CD1c-positive myeloid dendritic cell (primary cell): ENCODE measurements at regions not wholly inside any gene's neighbourhood (a gene's known extent, or its start where the extent isn't known, plus 50 kb on each side); places are given as distances from the start of the nearest gene placed in this dataset.

Source experiments
- DNase-seq: peaks from one replicate; pipeline ENCODE4 v3.0.0-alpha.2; 2016; ENCODE audit errors: extremely low spot score

DNA sequence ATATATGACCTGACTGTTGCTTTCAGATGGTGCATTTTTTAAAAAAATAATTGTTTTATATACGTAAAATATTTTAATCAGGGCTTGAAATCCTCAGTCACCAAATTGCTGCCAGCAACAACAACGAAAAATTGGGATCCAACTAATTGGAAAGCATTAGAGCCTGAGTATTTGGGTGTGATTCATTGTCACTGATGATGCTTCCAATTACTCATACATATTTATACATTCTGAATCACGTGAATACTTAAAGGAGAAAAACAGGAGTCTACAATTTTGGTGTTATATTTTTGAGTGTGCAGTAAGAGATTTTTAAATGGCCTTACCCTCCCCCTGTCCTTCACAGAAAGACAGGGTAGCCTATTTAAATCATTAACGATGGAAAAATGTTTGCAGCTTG is 765.6 kb upstream of the TENM3 start:
- no peak for DNase-seq

- DNase-seq, result no peak
Observed at GRCh38 chr4:181478656-181479055, 764.5 kb upstream of the TENM3 start.

- DNase-seq, result no peak
Observed at GRCh38 chr4:181479141-181479540, 764.1 kb upstream of the TENM3 start.

DNA sequence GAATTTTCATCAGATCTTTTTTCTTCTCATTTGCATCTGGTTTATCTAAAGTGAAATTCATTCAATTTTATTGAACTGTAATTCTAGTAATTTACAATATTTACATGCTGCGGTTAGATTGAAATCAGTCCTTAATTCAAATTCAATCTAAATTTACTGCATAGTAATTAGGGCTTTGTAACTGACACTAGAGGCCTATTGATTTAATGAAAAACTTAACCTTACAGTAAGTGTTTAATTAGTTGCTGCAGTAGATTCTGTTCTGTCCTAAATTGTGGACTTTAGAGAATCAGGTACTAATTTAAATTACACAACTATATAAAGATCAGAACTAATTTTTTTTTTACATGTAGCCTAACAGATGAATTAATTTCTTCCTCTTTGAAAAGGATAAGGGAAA is 758.8 kb upstream of the TENM3 start:
- DNase-seq, result no peak

DNA sequence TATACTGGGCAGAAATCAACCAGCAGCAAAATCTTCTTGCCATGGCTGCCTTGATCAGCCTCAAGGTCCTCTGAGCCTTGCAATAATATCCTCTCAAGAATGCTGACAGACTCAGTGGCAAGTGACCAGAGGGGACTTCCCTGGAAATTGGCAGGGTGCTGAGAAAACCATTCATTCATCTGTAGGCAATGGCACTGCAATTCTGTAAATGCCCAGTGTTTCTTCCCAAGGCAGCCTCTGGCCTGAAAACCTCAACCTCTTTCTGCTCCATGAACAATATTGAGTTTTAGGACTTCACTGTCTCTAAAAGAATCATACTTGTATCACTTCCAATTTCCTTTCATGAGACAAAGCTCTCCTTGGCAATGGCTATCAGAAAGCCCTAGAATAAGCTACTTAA is 754.3 kb upstream of the TENM3 start:
- no peak for DNase-seq

DNA sequence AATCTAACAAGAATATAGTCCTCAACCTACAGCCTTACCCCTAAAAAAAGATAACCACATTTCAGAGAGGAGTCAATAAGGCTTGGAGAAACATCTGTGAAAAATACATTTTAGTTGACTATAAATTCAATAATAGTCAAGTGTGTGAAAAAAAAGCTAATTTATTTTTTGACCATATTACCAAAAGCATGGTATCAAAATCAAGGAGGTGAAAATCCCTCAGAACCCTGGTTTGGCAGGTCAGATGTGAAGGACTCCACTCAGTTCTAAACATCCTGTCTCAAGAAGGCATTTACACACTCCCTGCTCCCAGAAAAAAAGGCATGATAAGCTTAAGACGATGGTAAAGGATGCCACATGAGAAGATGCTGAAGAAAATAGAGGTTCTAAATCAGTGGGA is 745.1 kb upstream of the TENM3 start:
- no peak for DNase-seq

DNA sequence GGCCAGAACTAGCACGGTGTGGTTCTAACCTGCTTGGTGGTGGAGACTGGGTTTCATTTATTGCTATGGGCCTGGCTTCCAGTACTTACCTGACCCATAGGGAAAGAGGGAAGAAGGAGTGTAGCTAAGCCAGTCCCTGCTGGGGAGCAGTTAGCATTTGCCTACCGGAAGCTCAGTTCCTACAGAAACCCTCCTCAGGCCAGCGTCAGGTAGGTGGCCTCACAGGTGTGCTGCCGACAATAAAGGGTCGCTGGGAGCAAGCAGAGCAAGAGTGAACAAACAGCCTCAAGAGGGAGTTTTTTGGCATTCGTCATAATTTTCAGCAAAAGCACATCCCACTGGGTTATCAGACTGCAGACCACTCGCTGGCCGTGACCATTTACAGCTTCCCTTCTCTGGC is 740.6 kb upstream of the TENM3 start:
- DNase-seq, result no peak

GRCh38 chr4:181503687-181504390 is 739.4 kb upstream of the TENM3 start:
- no peak for DNase-seq

DNA sequence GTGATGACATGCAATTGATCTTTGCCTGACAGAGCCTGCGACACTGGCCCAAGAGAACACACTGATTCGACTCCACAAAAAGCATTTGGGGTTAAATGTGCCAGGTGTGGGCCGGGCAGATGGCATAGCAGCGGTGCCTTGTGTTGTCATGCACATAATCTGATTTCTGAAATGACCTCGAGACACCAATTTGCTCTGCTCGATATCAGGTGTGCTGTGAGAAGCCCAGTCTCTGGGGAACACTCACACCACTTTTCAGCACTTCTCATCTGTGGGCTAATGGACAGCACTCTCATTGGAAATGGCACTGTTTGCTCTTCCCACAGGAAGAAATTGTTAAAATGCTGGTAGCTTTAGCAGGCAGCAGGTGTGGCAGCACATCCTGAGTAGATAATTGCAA is 738.3 kb upstream of the TENM3 start:
- no peak for DNase-seq

DNA sequence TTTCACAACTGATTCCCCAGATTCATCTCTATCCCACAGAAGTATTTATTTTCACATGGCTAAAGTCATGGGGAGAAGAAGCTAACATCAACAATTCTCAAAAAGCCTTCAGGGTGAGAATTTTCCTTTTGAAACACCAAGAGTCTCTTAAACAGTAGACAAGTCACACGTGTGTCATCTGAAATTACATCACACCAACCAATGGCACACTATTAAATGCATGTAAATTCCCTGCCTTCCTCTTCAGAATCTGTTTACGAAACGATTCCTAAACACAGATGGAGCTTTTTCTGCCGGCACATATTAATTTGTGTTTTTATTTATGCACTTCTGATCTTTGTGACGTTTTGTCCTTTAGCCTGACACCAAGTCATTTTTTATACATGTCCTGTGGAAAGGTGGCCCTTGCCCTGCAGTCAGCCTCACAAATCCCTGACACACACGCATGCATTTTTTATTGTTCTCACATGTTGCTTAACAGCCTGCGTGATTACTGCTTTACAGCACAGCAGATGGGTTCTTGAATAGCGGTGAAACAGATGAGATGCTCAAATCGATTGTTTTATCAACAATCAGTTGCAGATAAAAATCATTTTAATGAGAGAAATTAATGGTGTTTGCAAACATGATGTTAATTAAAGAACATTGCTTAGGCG is 735.9 kb upstream of the TENM3 start:
- no peak for DNase-seq

- no peak for DNase-seq
Observed at GRCh38 chr4:181507938-181508337, 735.3 kb upstream of the TENM3 start.

DNA sequence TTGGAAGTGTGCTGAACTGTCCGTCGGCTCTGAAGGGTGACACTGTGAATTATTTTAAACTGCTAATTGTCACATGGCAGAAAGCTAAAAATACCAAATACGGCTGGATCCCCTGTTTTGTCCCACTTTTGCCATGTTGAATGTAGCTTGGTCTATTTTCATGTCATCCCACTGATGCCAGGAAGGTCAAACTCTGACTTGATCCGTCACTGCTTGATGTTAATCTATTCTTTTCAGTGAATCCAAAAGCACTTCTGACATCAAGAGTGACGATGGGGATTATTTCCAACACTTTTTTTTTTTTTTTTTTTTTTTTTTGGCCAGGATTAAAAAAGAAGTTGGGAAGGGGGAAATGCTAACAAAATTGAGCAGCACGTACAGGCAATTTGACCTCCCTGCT is 734.6 kb upstream of the TENM3 start:
- no peak for DNase-seq

- DNase-seq, result no peak
Observed at GRCh38 chr4:181509073-181509472, 734.1 kb upstream of the TENM3 start.

- no peak for DNase-seq
Observed at GRCh38 chr4:181517491-181517890, 725.7 kb upstream of the TENM3 start.

GRCh38 chr4:181520790-181521189 is 722.4 kb upstream of the TENM3 start:
- no peak for DNase-seq

GRCh38 chr4:181523973-181524372 is 719.2 kb upstream of the TENM3 start:
- no peak for DNase-seq

- DNase-seq, result no peak
Observed at GRCh38 chr4:181524499-181524898, 718.7 kb upstream of the TENM3 start.

DNA sequence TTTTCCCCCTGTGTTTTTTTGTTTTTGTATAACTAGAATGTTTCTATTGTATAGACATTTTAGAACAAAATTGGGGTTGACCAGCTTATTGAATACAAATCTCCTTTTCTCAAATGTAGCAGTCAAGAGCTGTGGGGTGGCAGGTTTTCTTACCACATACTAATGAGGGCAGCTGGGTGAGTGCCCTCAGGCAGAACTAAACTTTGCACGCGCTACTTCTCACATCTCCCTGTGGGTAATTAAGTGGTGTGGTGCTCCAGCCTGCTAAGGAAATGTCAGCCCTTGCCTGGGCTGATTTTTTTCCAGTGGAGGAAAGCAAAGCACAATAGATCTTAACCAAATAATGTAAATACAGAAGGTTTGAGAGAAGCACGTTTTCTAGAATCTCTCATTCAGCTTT is 717.6 kb upstream of the TENM3 start:
- no peak for DNase-seq

DNA sequence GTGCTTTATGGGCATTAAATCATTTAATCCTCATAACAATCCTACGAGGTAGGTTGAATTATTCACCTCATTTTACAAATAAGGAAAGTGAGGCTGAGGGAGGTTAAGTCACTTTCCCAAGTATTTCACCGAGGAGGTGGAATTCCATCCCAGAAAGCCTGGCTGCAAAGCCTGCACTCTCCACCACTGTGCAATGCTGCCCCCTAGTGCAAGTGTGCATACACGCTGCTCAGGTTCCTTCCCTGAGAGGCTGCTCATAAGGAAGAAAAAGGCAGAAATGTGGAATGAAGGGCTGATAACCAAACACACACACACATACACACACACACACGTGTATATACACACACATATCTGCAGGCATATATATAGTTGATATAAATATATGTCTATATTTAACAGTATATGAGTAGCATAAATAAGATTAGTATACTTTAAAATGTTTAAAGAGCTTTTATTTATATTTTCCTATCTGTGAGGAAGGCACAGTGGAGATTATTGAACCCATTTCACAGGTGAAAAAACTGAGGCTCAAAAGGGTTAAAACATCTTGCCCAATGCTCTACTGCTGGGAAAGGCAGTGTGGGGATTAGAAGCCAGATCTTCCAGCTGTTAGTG is 714.5 kb upstream of the TENM3 start:
- peak; percentile 29 for DNase-seq

- no peak for DNase-seq
Observed at GRCh38 chr4:181529537-181529936, 713.7 kb upstream of the TENM3 start.

DNA sequence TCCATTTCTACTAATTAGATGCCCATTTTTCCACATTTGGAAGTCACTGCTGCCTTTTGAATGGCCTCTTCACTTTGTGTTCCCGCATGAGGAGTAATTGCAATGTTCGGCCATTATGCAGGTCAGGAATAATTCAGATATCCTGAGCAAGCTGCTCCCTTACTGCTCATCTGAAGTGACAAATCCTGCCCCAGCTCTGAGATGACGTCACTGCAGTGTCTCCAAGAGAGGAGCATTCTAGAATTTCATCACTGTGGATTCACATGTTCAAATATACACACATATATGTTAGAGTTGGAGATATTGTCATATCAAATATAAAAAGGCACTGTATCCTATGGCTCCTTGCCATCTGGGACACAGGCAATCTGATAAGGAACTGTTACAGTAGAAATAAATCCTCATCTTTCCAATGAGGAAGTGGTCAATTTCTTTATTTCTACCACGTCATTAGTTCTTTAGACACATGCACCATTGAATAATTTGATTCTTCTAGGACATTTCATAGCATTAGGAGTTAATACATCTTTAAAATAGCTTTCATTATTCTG is 706.9 kb upstream of the TENM3 start:
- DNase-seq, result no peak

GRCh38 chr4:181536811-181537434 is 706.3 kb upstream of the TENM3 start:
- no peak for DNase-seq

DNA sequence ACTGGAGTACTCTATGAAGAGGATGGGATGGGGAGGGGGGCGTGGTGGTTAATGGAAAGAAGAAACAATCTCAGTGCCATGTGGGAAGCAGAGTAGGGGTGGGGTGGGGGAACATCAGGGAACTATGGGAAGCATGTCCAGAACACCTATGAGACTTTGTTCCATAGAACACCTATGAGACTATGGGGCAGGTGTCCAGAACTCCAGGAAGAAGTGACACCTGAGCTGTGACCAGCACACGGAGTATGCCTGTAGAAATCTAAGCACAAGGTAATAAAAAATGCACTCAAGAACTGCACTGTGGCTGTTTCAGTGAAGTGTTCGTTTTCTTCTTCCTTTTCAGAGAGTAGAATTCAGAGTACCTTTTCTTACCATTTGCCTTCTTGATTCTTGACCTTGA is 704.8 kb upstream of the TENM3 start:
- DNase-seq, result no peak
